ENCODE measurements at regions not wholly inside any gene's neighbourhood (a gene's known extent, or its start where the extent isn't known, plus 50 kb on each side); places are given as distances from the start of the nearest gene placed in this dataset.

DNA sequence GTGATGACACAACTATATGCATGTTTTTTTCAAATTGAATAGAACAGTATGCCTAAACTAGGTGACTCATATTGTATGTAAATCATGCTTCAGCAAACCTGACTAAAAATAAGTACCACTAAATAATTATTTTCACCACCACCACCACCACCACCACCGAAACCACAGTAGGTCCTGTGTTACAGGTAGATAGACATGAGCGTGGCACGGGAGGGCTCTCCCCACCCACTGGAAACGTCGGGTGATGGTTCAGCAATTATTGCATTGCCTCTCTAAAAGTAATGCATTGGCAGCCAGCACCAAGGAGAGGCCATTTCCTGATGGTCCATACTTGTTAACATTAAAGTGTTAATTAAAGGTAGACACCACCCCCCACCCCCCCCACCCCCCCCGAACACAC lies 297.0 kb upstream of the NCAM2 start:
- no peaks in the 10 kb centered on the region for H3K27me3 Mint-ChIP-seq (ENCODE audit: insufficient read depth, unreplicated experiment)
- no peak for DNase-seq (ENCODE audit: unreplicated experiment)
- H3K27ac Mint-ChIP-seq (ENCODE audit: low read depth, unreplicated experiment) = no peak overlapping the region
- ChIA-PET CTCF (no interaction called here), POLR2A (no interaction called here)
- no TSS peak for BruUV-seq (replicated peaks)
- TF ChIP-seq CTCF (IDR thresholded peaks at IDR 0.05; ENCODE audit: unreplicated experiment) = no peak
- intact Hi-C loops (cut with micrococcal nuclease) = no loop called here
- peaks cover 9% of the 10 kb centered on the region for H3K9me3 Mint-ChIP-seq (ENCODE audit: unreplicated experiment)
- H3K4me1 Mint-ChIP-seq (ENCODE audit: insufficient read depth, unreplicated experiment) = no peaks in the 10 kb centered on the region
- H3K36me3 Mint-ChIP-seq (ENCODE audit: insufficient read depth, unreplicated experiment) = no peaks in the 10 kb centered on the region
- no peak overlapping the region for H3K4me3 Mint-ChIP-seq (ENCODE audit: unreplicated experiment)

DNA sequence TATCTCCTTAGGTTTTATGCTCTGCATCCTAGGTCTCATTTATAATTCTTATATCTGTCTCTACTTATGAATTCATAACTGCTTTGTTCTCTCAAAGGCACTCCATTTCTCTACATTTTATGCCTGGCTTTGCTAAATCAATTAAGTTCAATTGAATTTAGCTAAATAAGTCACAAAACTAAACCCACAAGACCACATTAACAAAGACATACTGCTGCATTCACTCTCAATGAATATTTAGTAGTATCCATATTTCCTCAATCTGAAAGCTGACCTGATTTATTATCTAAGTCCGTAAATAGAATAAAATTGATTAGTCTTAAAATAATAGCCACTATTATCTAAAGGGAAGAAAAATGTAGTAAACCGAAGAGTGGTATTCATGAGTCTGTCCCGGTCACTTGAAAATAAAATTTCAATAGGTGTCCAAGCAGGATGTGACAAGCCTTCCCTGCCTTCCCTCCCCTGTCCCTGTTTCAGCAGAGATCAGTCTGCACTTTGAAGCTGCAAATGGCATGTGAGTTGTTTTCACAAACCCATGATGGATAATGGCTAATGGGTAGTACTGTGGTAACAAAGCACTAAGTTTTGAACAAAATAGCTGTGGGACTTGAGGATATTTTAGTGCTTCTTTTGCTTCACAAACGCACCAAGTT lies 295.0 kb upstream of the NCAM2 start:
- no peaks in the 10 kb centered on the region for H3K27me3 Mint-ChIP-seq (ENCODE audit: insufficient read depth, unreplicated experiment)
- no peaks in the 10 kb centered on the region for H3K36me3 Mint-ChIP-seq (ENCODE audit: insufficient read depth, unreplicated experiment)
- peak overlapping the region; percentile 18 for H3K27ac Mint-ChIP-seq (ENCODE audit: low read depth, unreplicated experiment)
- ChIA-PET POLR2A (interaction anchor here (0.8 kb wide), 1 partner anchor 15 kb away, joined by 4 read pairs; no protein-coding TSS in a partner anchor), CTCF (no interaction called here)
- intact Hi-C loops (cut with micrococcal nuclease) = no loop called here
- H3K9me3 Mint-ChIP-seq (ENCODE audit: unreplicated experiment) = peaks cover 9% of the 10 kb centered on the region
- no peaks in the 10 kb centered on the region for H3K4me1 Mint-ChIP-seq (ENCODE audit: insufficient read depth, unreplicated experiment)
- H3K4me3 Mint-ChIP-seq (ENCODE audit: unreplicated experiment) = no peak overlapping the region
- TF ChIP-seq CTCF (IDR thresholded peaks at IDR 0.05; ENCODE audit: unreplicated experiment) = no peak
- BruUV-seq (replicated peaks) = no TSS peak
- DNase-seq (ENCODE audit: unreplicated experiment) = no peak

- TF ChIP-seq CTCF (IDR thresholded peaks at IDR 0.05; ENCODE audit: unreplicated experiment) = no peak
- H3K36me3 Mint-ChIP-seq (ENCODE audit: insufficient read depth, unreplicated experiment) = no peaks in the 10 kb centered on the region
- no TSS peak for BruUV-seq (replicated peaks)
- CTCF ChIA-PET = interaction anchor here (0.7 kb wide), 1 partner anchor 23 kb away, joined by 3 read pairs; no protein-coding TSS in a partner anchor
- no peak overlapping the region for H3K4me3 Mint-ChIP-seq (ENCODE audit: unreplicated experiment)
- intact Hi-C loops (cut with micrococcal nuclease) = no loop called here
- peaks cover 15% of the 10 kb centered on the region for H3K9me3 Mint-ChIP-seq (ENCODE audit: unreplicated experiment)
- no peaks in the 10 kb centered on the region for H3K27me3 Mint-ChIP-seq (ENCODE audit: insufficient read depth, unreplicated experiment)
- peaks cover 18% of the 10 kb centered on the region for H3K4me1 Mint-ChIP-seq (ENCODE audit: insufficient read depth, unreplicated experiment)
- POLR2A ChIA-PET = interaction anchor here (0.6 kb wide), 1 partner anchor 376 kb away, joined by 3 read pairs; no protein-coding TSS in a partner anchor
- H3K27ac Mint-ChIP-seq (ENCODE audit: low read depth, unreplicated experiment) = peak overlapping the region; percentile 97
- peak; percentile 66 for DNase-seq (ENCODE audit: unreplicated experiment)
Measured at GRCh38 chr21:20720623-20721022, 277.6 kb upstream of the NCAM2 start.

- ChIA-PET CTCF (interaction anchor here (0.6 kb wide), 1 partner anchor 1198 kb away, joined by 6 read pairs; no protein-coding TSS in a partner anchor), POLR2A (no interaction called here)
- Mint-ChIP-seq H3K27ac (ENCODE audit: low read depth, unreplicated experiment) (peak overlapping the region; percentile 97), H3K36me3 (ENCODE audit: insufficient read depth, unreplicated experiment) (no peaks in the 10 kb centered on the region), H3K4me1 (ENCODE audit: insufficient read depth, unreplicated experiment) (peaks cover 18% of the 10 kb centered on the region), H3K4me3 (ENCODE audit: unreplicated experiment) (no peak overlapping the region), H3K9me3 (ENCODE audit: unreplicated experiment) (peaks cover 15% of the 10 kb centered on the region), H3K27me3 (ENCODE audit: insufficient read depth, unreplicated experiment) (no peaks in the 10 kb centered on the region)
- no TSS peak for BruUV-seq (replicated peaks)
- TF ChIP-seq CTCF (IDR thresholded peaks at IDR 0.05; ENCODE audit: unreplicated experiment) = no peak
- DNase-seq (ENCODE audit: unreplicated experiment) = no peak
- intact Hi-C loops (cut with micrococcal nuclease) = no loop called here
Measured at GRCh38 chr21:20721151-20721550, 277.1 kb upstream of the NCAM2 start.
